ENCODE measurements at regions not wholly inside any gene's neighbourhood (a gene's known extent, or its start where the extent isn't known, plus 50 kb on each side); places are given as distances from the start of the nearest gene placed in this dataset.

- no peak for DNase-seq (ENCODE audit: extremely low read depth, insufficient read length)
- Histone ChIP-seq H3K27me3 (replicated peaks; ENCODE audit: control insufficient read depth, insufficient read depth, low read length) (no peaks in the 10 kb centered on the region), H3K36me3 (ENCODE audit: control insufficient read depth, insufficient read depth, low read length) (no peaks in the 10 kb centered on the region), H3K4me3 (replicated peaks; ENCODE audit: low read depth, low read length) (no peak overlapping the region)
- no peak for TF ChIP-seq CTCF (IDR thresholded peaks at IDR 0.05; ENCODE audit: insufficient read depth, low read length, poor library complexity, severe bottlenecking)
Measured at GRCh38 chr5:31075981-31076380, 117.5 kb upstream of the CDH6 start.

- no peak for TF ChIP-seq CTCF (IDR thresholded peaks at IDR 0.05; ENCODE audit: insufficient read depth, low read length, poor library complexity, severe bottlenecking)
- no peaks in the 10 kb centered on the region for H3K36me3 ChIP-seq (ENCODE audit: control insufficient read depth, insufficient read depth, low read length)
- no peak for DNase-seq (ENCODE audit: extremely low read depth, insufficient read length)
- H3K27me3 ChIP-seq (replicated peaks; ENCODE audit: control insufficient read depth, insufficient read depth, low read length) = no peaks in the 10 kb centered on the region
- no peak overlapping the region for H3K4me3 ChIP-seq (replicated peaks; ENCODE audit: low read depth, low read length)
Measured at GRCh38 chr5:31068287-31068686, 125.2 kb upstream of the CDH6 start.

- Histone ChIP-seq H3K4me3 (replicated peaks; ENCODE audit: low read depth, low read length) (no peak overlapping the region), H3K36me3 (ENCODE audit: control insufficient read depth, insufficient read depth, low read length) (no peaks in the 10 kb centered on the region), H3K27me3 (replicated peaks; ENCODE audit: control insufficient read depth, insufficient read depth, low read length) (no peaks in the 10 kb centered on the region)
- no peak for DNase-seq (ENCODE audit: extremely low read depth, insufficient read length)
- no peak for TF ChIP-seq CTCF (IDR thresholded peaks at IDR 0.05; ENCODE audit: insufficient read depth, low read length, poor library complexity, severe bottlenecking)
Measured at GRCh38 chr5:31066655-31067328, 126.7 kb upstream of the CDH6 start.

- Histone ChIP-seq H3K4me3 (replicated peaks; ENCODE audit: low read depth, low read length) (no peak overlapping the region), H3K27me3 (replicated peaks; ENCODE audit: control insufficient read depth, insufficient read depth, low read length) (no peaks in the 10 kb centered on the region), H3K36me3 (ENCODE audit: control insufficient read depth, insufficient read depth, low read length) (no peaks in the 10 kb centered on the region)
- no peak for TF ChIP-seq CTCF (IDR thresholded peaks at IDR 0.05; ENCODE audit: insufficient read depth, low read length, poor library complexity, severe bottlenecking)
- no peak for DNase-seq (ENCODE audit: extremely low read depth, insufficient read length)
Measured at GRCh38 chr5:31064215-31064614, 129.3 kb upstream of the CDH6 start.

- no peak for DNase-seq (ENCODE audit: extremely low read depth, insufficient read length)
- Histone ChIP-seq H3K36me3 (ENCODE audit: control insufficient read depth, insufficient read depth, low read length) (no peaks in the 10 kb centered on the region), H3K4me3 (replicated peaks; ENCODE audit: low read depth, low read length) (no peak overlapping the region), H3K27me3 (replicated peaks; ENCODE audit: control insufficient read depth, insufficient read depth, low read length) (no peaks in the 10 kb centered on the region)
- TF ChIP-seq CTCF (IDR thresholded peaks at IDR 0.05; ENCODE audit: insufficient read depth, low read length, poor library complexity, severe bottlenecking) = no peak
Measured at GRCh38 chr5:31062902-31063580, 130.4 kb upstream of the CDH6 start.

Measured in GM06990 (cell line).